ENCODE measurements at regions not wholly inside any gene's neighbourhood (a gene's known extent, or its start where the extent isn't known, plus 50 kb on each side); places are given as distances from the start of the nearest gene placed in this dataset.

- no peak overlapping the region for H3K4me3 ChIP-seq (ENCODE audit: insufficient read depth, low read length)
- DNase-seq (ENCODE audit: insufficient read length, low spot score, missing footprints), result no peak
- H3K79me2 ChIP-seq (ENCODE audit: insufficient read depth, low read length), result no peaks in the 10 kb centered on the region
- H4K20me1 ChIP-seq (ENCODE audit: insufficient read depth, low read length), result no peaks in the 10 kb centered on the region
- TF ChIP-seq CTCF (IDR thresholded peaks at IDR 0.05; ENCODE audit: extremely low read depth, low read depth, low read length), result no peak
- H3K27me3 ChIP-seq (ENCODE audit: insufficient read depth, low read length), result no peaks in the 10 kb centered on the region
- H3K4me1 ChIP-seq (ENCODE audit: insufficient read depth, low read length), result no peaks in the 10 kb centered on the region
- H3K27ac ChIP-seq (ENCODE audit: low read depth, low read length), result no peak overlapping the region
- H3K9me3 ChIP-seq (ENCODE audit: low read depth, low read length), result no peaks in the 10 kb centered on the region
- no peak overlapping the region for H3K4me2 ChIP-seq (ENCODE audit: insufficient read depth, low read length)
- peak overlapping the region; percentile 6 for H2AFZ ChIP-seq (ENCODE audit: low read length)
- no peaks in the 10 kb centered on the region for H3K36me3 ChIP-seq (ENCODE audit: insufficient read depth, low read length)
These were observed 1499.0 kb upstream of the TMEFF2 start for GRCh38 chr2:193693758-193694157.

- H3K36me3 ChIP-seq (ENCODE audit: insufficient read depth, low read length), result no peaks in the 10 kb centered on the region
- no peaks in the 10 kb centered on the region for H3K79me2 ChIP-seq (ENCODE audit: insufficient read depth, low read length)
- H4K20me1 ChIP-seq (ENCODE audit: insufficient read depth, low read length), result no peaks in the 10 kb centered on the region
- no peaks in the 10 kb centered on the region for H3K4me1 ChIP-seq (ENCODE audit: insufficient read depth, low read length)
- no peaks in the 10 kb centered on the region for H3K9me3 ChIP-seq (ENCODE audit: low read depth, low read length)
- no peak overlapping the region for H2AFZ ChIP-seq (ENCODE audit: low read length)
- H3K27ac ChIP-seq (ENCODE audit: low read depth, low read length), result no peak overlapping the region
- H3K4me2 ChIP-seq (ENCODE audit: insufficient read depth, low read length), result no peak overlapping the region
- no peak for TF ChIP-seq CTCF (IDR thresholded peaks at IDR 0.05; ENCODE audit: extremely low read depth, low read depth, low read length)
- H3K4me3 ChIP-seq (ENCODE audit: insufficient read depth, low read length), result no peak overlapping the region
- no peak for DNase-seq (ENCODE audit: insufficient read length, low spot score, missing footprints)
- H3K27me3 ChIP-seq (ENCODE audit: insufficient read depth, low read length), result no peaks in the 10 kb centered on the region
These were observed 1495.8 kb upstream of the TMEFF2 start for GRCh38 chr2:193690572-193690971.

GRCh38 chr2:193687195-193687594, 1492.5 kb upstream of the TMEFF2 start:
- H4K20me1 ChIP-seq (ENCODE audit: insufficient read depth, low read length), result no peaks in the 10 kb centered on the region
- H3K4me3 ChIP-seq (ENCODE audit: insufficient read depth, low read length), result no peak overlapping the region
- no peaks in the 10 kb centered on the region for H3K36me3 ChIP-seq (ENCODE audit: insufficient read depth, low read length)
- H3K4me1 ChIP-seq (ENCODE audit: insufficient read depth, low read length), result no peaks in the 10 kb centered on the region
- TF ChIP-seq CTCF (IDR thresholded peaks at IDR 0.05; ENCODE audit: extremely low read depth, low read depth, low read length), result no peak
- no peaks in the 10 kb centered on the region for H3K9me3 ChIP-seq (ENCODE audit: low read depth, low read length)
- no peak overlapping the region for H2AFZ ChIP-seq (ENCODE audit: low read length)
- H3K27ac ChIP-seq (ENCODE audit: low read depth, low read length), result no peak overlapping the region
- no peak overlapping the region for H3K4me2 ChIP-seq (ENCODE audit: insufficient read depth, low read length)
- H3K27me3 ChIP-seq (ENCODE audit: insufficient read depth, low read length), result no peaks in the 10 kb centered on the region
- no peaks in the 10 kb centered on the region for H3K79me2 ChIP-seq (ENCODE audit: insufficient read depth, low read length)
- no peak for DNase-seq (ENCODE audit: insufficient read length, low spot score, missing footprints)

- Histone ChIP-seq H3K9me3 (ENCODE audit: low read depth, low read length) (no peaks in the 10 kb centered on the region), H3K27ac (ENCODE audit: low read depth, low read length) (no peak overlapping the region), H3K79me2 (ENCODE audit: insufficient read depth, low read length) (no peaks in the 10 kb centered on the region), H2AFZ (ENCODE audit: low read length) (no peak overlapping the region), H3K36me3 (ENCODE audit: insufficient read depth, low read length) (no peaks in the 10 kb centered on the region), H3K4me3 (ENCODE audit: insufficient read depth, low read length) (no peak overlapping the region), H3K27me3 (ENCODE audit: insufficient read depth, low read length) (no peaks in the 10 kb centered on the region), H3K4me2 (ENCODE audit: insufficient read depth, low read length) (no peak overlapping the region), H4K20me1 (ENCODE audit: insufficient read depth, low read length) (no peaks in the 10 kb centered on the region), H3K4me1 (ENCODE audit: insufficient read depth, low read length) (no peaks in the 10 kb centered on the region)
- peak; percentile 9 for DNase-seq (ENCODE audit: insufficient read length, low spot score, missing footprints)
- no peak for TF ChIP-seq CTCF (IDR thresholded peaks at IDR 0.05; ENCODE audit: extremely low read depth, low read depth, low read length)
These were observed 1485.1 kb upstream of the TMEFF2 start for GRCh38 chr2:193679847-193680246.

All from osteoblast (primary cell).